Calu3 (cell line): ENCODE measurements at regions not wholly inside any gene's neighbourhood (a gene's known extent, or its start where the extent isn't known, plus 50 kb on each side); places are given as distances from the start of the nearest gene placed in this dataset.

Experiments
- BruUV-seq: library from RNA; stranded (reverse); fragments of 400-500 nt; replicated peaks from 2 replicates; lab custom pipeline; 2021; lab: Mats Ljungman, UMichigan
- CTCF ChIA-PET: fragments of 300-600 bp; sonication (Branson Sonifier 250); formaldehyde crosslinking; loops from one replicate; lab custom pipeline; 2022; ENCODE audit warnings: antibody characterized with exemption; lab: Charles Lee
- DNase-seq: peaks from one replicate; pipeline ENCODE4 v3.0.0; 2022
- H3K27ac Mint-ChIP-seq: one replicate; pipeline ENCODE4 v1.8.0; 2022; ENCODE audit warnings: mixed read lengths; ENCODE audit not compliant: unreplicated experiment
- H3K27me3 Mint-ChIP-seq: one replicate; pipeline ENCODE4 v1.8.0; 2022; ENCODE audit warnings: mixed read lengths; ENCODE audit not compliant: unreplicated experiment
- H3K36me3 Mint-ChIP-seq: one replicate; pipeline ENCODE4 v1.8.0; 2022; ENCODE audit warnings: mild to moderate bottlenecking, moderate library complexity, mixed read lengths; ENCODE audit not compliant: insufficient read depth, unreplicated experiment
- H3K4me1 Mint-ChIP-seq: one replicate; pipeline ENCODE4 v1.8.0; 2022; ENCODE audit warnings: mild to moderate bottlenecking, low read depth, mixed read lengths; ENCODE audit not compliant: unreplicated experiment
- H3K4me3 Mint-ChIP-seq: one replicate; pipeline ENCODE4 v1.8.0; 2022; ENCODE audit warnings: mild to moderate bottlenecking, low read depth, moderate library complexity, mixed read lengths; ENCODE audit not compliant: unreplicated experiment
- H3K9me3 Mint-ChIP-seq: one replicate; pipeline ENCODE4 v1.8.0; 2022; ENCODE audit warnings: low read depth, mixed read lengths; ENCODE audit not compliant: unreplicated experiment
- CTCF ChIP-seq: fragments of 200-600 bp; IDR thresholded peaks from one replicate; pipeline ENCODE4 v1.8.0; 2022; ENCODE audit warnings: antibody characterized with exemption; ENCODE audit not compliant: unreplicated experiment
- intact Hi-C: fragments of 100-400 bp; cut with micrococcal nuclease; formaldehyde crosslinking; loops from one replicate; pipeline ENCODE4 v1.10.0; 2022; ENCODE audit not compliant: unreplicated experiment

- CTCF ChIA-PET = no interaction called here
- Mint-ChIP-seq H3K36me3 (no peaks in the 10 kb centered on the region), H3K4me1 (no peaks in the 10 kb centered on the region), H3K27ac (no peak overlapping the region), H3K4me3 (no peak overlapping the region), H3K27me3 (no peaks in the 10 kb centered on the region), H3K9me3 (peaks cover 5% of the 10 kb centered on the region)
- intact Hi-C loops = no loop called here
- no TSS peak for BruUV-seq
- no peak for DNase-seq
- TF ChIP-seq CTCF = no peak
Measured at GRCh38 chr4:19512086-19512485, 739.6 kb upstream of the SLIT2 start.

- no peak for DNase-seq
- no peak for TF ChIP-seq CTCF
- H3K27me3 Mint-ChIP-seq = no peaks in the 10 kb centered on the region
- no TSS peak for BruUV-seq
- CTCF ChIA-PET = no interaction called here
- peaks cover 2% of the 10 kb centered on the region for H3K9me3 Mint-ChIP-seq
- intact Hi-C loops = no loop called here
- no peaks in the 10 kb centered on the region for H3K4me1 Mint-ChIP-seq
- H3K4me3 Mint-ChIP-seq = no peak overlapping the region
- no peak overlapping the region for H3K27ac Mint-ChIP-seq
- H3K36me3 Mint-ChIP-seq = no peaks in the 10 kb centered on the region
Measured at GRCh38 chr4:19510993-19511392, 740.7 kb upstream of the SLIT2 start.

GRCh38 chr4:19508442-19508841, 743.3 kb upstream of the SLIT2 start:
- H3K36me3 Mint-ChIP-seq = no peaks in the 10 kb centered on the region
- H3K9me3 Mint-ChIP-seq = no peaks in the 10 kb centered on the region
- no peak overlapping the region for H3K4me3 Mint-ChIP-seq
- H3K27ac Mint-ChIP-seq = no peak overlapping the region
- H3K27me3 Mint-ChIP-seq = no peaks in the 10 kb centered on the region
- TF ChIP-seq CTCF = no peak
- BruUV-seq = no TSS peak
- DNase-seq = no peak
- intact Hi-C loops = no loop called here
- CTCF ChIA-PET = interaction anchor here (0.7 kb wide), 1 partner anchor 740 kb away, joined by 3 read pairs; no protein-coding TSS in a partner anchor
- no peaks in the 10 kb centered on the region for H3K4me1 Mint-ChIP-seq

- H3K27ac Mint-ChIP-seq = no peak overlapping the region
- intact Hi-C loops = no loop called here
- no peaks in the 10 kb centered on the region for H3K4me1 Mint-ChIP-seq
- H3K36me3 Mint-ChIP-seq = no peaks in the 10 kb centered on the region
- BruUV-seq = no TSS peak
- H3K4me3 Mint-ChIP-seq = no peak overlapping the region
- DNase-seq = no peak
- TF ChIP-seq CTCF = no peak
- H3K9me3 Mint-ChIP-seq = no peaks in the 10 kb centered on the region
- CTCF ChIA-PET = no interaction called here
- H3K27me3 Mint-ChIP-seq = no peaks in the 10 kb centered on the region
Measured at GRCh38 chr4:19497705-19498104, 754.0 kb upstream of the SLIT2 start.
